H1 (cell line): ENCODE measurements at regions not wholly inside any gene's neighbourhood (a gene's known extent, or its start where the extent isn't known, plus 50 kb on each side); places are given as distances from the start of the nearest gene placed in this dataset.

ENCODE experiments used
- CTCF ChIP-seq, 3 experiments: IDR thresholded peaks; 1 replicate in 2 of 3; 2 replicates in 1 of 3; pipeline versions ENCODE4 v1.5.1 to v1.6.1; 2011; ENCODE audit warnings: low read length in 3 of 3, mild to moderate bottlenecking in 3 of 3, inconsistent platforms in 2 of 3, low read depth in 1 of 3, moderate library complexity in 1 of 3; ENCODE audit not compliant: insufficient read depth in 1 of 3; ENCODE audit errors: control extremely low read depth in 1 of 3
- TCF12 ChIP-seq: IDR thresholded peaks from 2 replicates; pipeline ENCODE4 v1.6.1; 2011; ENCODE audit warnings: low read depth, mild to moderate bottlenecking, low read length

- no peak for TF ChIP-seq CTCF (IDR thresholded peaks at IDR 0.05; ENCODE audit: control extremely low read depth in 1 of 3, insufficient read depth in 1 of 3, low read depth in 1 of 3, low read length in 3 of 3)
- no peak for TF ChIP-seq TCF12
- TF ChIP-seq, all 59 proteins: peak for 0
Measured at GRCh38 chr1:90362163-90362562, 354.9 kb downstream of the BARHL2 start (continued).
